ENCODE measurements at regions not wholly inside any gene's neighbourhood (a gene's known extent, or its start where the extent isn't known, plus 50 kb on each side); places are given as distances from the start of the nearest gene placed in this dataset.

DNA sequence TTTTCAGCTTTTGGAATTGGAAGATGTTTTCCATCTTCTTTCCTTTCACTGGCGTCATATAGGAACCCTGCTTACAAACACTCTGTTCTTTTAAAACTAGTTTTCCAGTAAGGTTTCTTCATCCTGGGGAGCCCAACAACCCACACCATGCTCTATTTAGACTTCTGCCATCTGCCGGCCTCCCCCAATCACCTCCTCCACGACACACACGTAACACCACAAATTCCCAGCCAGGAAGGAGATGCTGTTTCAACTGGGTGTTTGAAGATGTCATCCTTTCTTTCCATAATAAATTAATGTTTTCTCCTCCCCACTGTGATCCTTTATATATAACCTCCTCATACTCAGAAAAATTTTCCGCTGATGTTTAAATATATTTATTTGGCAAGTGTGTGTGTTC is 231.4 kb upstream of the DDHD1 start:
- TF ChIP-seq, protein P1, sequence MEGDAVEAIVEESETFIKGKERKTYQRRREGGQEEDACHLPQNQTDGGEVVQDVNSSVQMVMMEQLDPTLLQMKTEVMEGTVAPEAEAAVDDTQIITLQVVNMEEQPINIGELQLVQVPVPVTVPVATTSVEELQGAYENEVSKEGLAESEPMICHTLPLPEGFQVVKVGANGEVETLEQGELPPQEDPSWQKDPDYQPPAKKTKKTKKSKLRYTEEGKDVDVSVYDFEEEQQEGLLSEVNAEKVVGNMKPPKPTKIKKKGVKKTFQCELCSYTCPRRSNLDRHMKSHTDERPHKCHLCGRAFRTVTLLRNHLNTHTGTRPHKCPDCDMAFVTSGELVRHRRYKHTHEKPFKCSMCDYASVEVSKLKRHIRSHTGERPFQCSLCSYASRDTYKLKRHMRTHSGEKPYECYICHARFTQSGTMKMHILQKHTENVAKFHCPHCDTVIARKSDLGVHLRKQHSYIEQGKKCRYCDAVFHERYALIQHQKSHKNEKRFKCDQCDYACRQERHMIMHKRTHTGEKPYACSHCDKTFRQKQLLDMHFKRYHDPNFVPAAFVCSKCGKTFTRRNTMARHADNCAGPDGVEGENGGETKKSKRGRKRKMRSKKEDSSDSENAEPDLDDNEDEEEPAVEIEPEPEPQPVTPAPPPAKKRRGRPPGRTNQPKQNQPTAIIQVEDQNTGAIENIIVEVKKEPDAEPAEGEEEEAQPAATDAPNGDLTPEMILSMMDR (IDR thresholded peaks at IDR 0.05; ENCODE audit: low read length), result no peak
- no peak for TF ChIP-seq EZH2 (IDR thresholded peaks at IDR 0.05; ENCODE audit: borderline replicate concordance, low read length)
